Activated naive CD8-positive, alpha-beta T cell (primary cell): ENCODE measurements at regions not wholly inside any gene's neighbourhood (a gene's known extent, or its start where the extent isn't known, plus 50 kb on each side); places are given as distances from the start of the nearest gene placed in this dataset.

Experiments
- H3K27ac Mint-ChIP-seq: one replicate; pipeline ENCODE4 v1.8.0; 2021; ENCODE audit warnings: mixed read lengths
- H3K27me3 Mint-ChIP-seq: one replicate; pipeline ENCODE4 v1.8.0; 2021; ENCODE audit warnings: mixed read lengths
- H3K36me3 Mint-ChIP-seq: one replicate; pipeline ENCODE4 v1.8.0; 2021; ENCODE audit warnings: mixed read lengths
- H3K4me1 Mint-ChIP-seq: one replicate; pipeline ENCODE4 v1.8.0; 2021; ENCODE audit warnings: low read depth, mixed read lengths
- H3K4me3 Mint-ChIP-seq: one replicate; pipeline ENCODE4 v1.8.0; 2021; ENCODE audit warnings: mild to moderate bottlenecking, mixed read lengths
- H3K9me3 Mint-ChIP-seq: one replicate; pipeline ENCODE4 v1.8.0; 2021; ENCODE audit warnings: low read depth, mixed read lengths

DNA sequence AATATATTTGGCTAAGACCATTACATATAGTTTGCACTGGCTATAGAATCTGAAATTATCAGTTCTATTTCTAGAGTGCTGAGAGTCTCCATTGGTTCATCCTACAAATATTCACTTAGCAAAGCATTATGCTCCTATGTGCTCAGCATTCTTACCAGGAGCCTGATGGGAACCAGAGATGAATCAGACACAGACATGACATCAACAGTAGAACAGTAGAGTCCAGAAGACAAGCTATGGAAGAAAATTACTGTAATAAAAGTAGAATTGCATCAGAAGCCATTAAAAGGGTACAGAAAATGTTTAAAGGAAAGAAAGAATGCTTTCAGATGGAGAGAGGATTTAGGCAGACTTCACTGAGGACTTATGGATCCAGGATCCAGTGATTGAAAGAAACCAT lies 271.7 kb upstream of the SNX7 start:
- Mint-ChIP-seq H3K36me3 (no peaks in the 10 kb centered on the region), H3K4me1 (peaks cover 9% of the 10 kb centered on the region), H3K4me3 (no peak overlapping the region), H3K27ac (no peak overlapping the region), H3K9me3 (no peaks in the 10 kb centered on the region), H3K27me3 (no peaks in the 10 kb centered on the region)

DNA sequence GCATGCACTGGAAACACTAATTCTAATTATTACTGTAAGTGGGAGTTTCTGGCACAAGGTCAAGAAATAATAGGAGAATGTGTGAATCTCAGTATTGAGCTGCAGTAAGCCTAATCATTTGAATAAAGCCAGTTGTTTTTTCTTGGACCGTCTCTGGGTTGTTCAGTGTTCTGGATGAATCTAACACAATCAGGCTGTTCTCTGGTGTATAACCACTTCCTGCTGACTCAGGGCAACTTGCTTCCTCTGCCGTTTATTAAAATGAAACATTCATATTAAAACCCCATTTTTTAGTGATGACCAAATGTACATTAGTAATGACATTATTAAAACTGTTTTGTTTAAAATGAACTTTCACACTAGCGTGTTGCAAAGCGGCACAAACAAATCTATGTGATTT lies 273.1 kb upstream of the SNX7 start:
- Mint-ChIP-seq H3K36me3 (no peaks in the 10 kb centered on the region), H3K27ac (no peak overlapping the region), H3K4me1 (peaks cover 9% of the 10 kb centered on the region), H3K9me3 (no peaks in the 10 kb centered on the region), H3K4me3 (no peak overlapping the region), H3K27me3 (no peaks in the 10 kb centered on the region)

DNA sequence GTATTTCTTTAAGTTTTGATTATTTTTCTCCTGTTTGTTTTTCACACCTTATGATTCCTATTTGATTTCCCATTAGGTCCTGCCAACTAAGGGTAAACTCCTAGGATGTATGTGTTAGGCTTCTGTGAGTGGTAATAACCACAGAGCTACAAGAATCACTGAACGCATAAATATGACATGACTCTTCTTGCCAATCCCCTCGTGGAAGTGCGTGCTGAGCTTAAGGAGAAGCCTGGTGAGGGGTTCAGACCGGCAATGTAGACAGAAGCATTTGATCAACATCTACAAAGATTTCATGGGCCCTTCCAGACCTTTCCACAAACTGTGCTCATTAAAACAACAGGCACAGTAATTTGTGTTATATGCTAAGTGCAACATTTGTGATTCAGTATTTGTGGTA lies 273.8 kb upstream of the SNX7 start:
- Mint-ChIP-seq H3K27ac (no peak overlapping the region), H3K4me3 (no peak overlapping the region), H3K36me3 (no peaks in the 10 kb centered on the region), H3K27me3 (no peaks in the 10 kb centered on the region), H3K4me1 (peaks cover 9% of the 10 kb centered on the region), H3K9me3 (no peaks in the 10 kb centered on the region)

DNA sequence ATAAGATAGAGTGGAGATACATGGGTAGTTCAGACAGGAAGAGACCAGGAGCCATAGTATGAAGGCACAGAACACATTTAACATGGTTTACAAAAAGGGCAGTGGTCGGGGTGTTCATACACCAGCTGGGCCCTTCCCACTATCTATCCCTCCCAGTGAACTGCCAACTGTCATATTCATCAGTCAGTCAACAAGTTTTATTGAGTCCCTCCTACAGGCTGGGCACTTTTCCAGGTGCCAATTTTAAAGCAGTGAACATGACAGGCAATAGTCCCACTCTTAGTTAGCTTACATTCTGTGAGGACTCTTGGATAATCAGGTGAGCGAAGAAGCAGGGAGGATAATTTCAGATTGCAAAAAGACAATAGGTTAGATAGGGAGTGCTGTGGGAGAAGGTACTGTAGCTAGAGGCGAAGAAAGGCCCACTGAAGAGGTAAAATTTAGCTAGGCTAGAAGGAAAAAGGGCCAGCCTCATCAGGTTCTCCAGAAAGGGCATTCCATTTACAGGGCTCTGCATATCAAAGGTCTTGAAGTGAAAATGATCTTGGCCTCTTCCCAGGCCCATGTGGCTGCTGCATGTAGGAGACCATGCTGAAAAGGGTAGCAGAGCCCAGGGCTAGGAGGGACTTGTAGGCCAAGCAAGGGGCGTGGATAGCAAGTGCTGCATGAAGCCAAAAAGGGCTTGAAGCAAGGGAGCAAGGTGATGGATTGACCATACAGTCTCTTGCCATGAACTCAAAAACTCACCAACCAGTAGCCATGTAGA lies 274.7 kb upstream of the SNX7 start:
- H3K4me3 Mint-ChIP-seq: no peak overlapping the region
- no peaks in the 10 kb centered on the region for H3K27me3 Mint-ChIP-seq
- no peak overlapping the region for H3K27ac Mint-ChIP-seq
- H3K36me3 Mint-ChIP-seq: no peaks in the 10 kb centered on the region
- peaks cover 9% of the 10 kb centered on the region for H3K4me1 Mint-ChIP-seq
- H3K9me3 Mint-ChIP-seq: no peaks in the 10 kb centered on the region

DNA sequence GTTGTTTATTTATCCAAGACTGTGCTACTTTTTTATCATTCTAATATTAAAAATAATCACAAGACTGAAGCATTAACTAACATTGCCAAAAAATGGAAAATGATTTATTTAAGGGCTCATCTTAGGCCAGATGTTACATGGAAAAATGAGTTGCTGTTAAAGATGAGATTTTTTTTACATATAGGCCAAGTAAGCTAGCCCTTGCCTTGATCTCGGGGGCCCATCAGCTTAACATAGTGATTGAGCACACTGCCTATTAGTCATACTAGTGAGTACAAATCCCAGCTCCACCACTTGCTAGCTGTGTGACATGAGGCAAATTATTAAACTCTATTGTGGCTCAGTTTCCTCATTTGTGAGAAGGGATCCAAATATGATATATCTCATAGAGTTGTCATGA lies 275.9 kb upstream of the SNX7 start:
- no peak overlapping the region for H3K27ac Mint-ChIP-seq
- no peaks in the 10 kb centered on the region for H3K9me3 Mint-ChIP-seq
- no peaks in the 10 kb centered on the region for H3K27me3 Mint-ChIP-seq
- H3K4me3 Mint-ChIP-seq: no peak overlapping the region
- peaks cover 9% of the 10 kb centered on the region for H3K4me1 Mint-ChIP-seq
- no peaks in the 10 kb centered on the region for H3K36me3 Mint-ChIP-seq

DNA sequence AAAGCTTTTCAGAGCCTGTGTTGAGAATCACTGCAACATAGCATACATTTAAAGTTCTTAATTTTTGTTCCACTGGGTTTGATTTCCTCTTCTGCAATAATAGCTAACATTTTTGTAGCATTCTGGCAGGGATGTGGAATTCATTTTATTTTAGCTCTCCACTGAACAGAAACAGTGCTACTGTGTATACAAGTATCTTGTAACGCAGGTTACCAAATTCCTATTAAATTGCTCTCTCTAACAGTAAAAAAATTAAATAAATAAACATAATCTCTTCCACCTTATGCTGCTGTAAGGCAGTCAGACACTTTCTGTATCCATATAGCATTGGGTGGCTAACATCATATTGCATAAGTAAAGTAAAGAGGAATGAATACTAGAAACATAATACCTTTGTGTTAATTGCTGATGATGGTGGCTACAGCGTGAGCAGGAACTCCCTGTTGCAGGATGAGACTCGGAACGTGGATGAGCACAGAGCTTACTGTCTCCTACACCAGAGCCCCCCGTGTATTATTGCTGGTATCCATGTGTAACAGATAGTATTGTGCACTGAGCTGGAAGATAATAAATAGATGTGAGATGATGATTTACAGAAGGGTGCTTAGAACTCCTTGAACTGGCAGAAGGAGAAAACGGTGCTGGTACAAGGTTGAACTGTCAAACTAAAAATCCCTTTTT lies 276.9 kb upstream of the SNX7 start:
- Mint-ChIP-seq H3K36me3 (no peaks in the 10 kb centered on the region), H3K4me1 (peaks cover 9% of the 10 kb centered on the region), H3K4me3 (no peak overlapping the region), H3K27me3 (no peaks in the 10 kb centered on the region), H3K9me3 (no peaks in the 10 kb centered on the region), H3K27ac (no peak overlapping the region)

DNA sequence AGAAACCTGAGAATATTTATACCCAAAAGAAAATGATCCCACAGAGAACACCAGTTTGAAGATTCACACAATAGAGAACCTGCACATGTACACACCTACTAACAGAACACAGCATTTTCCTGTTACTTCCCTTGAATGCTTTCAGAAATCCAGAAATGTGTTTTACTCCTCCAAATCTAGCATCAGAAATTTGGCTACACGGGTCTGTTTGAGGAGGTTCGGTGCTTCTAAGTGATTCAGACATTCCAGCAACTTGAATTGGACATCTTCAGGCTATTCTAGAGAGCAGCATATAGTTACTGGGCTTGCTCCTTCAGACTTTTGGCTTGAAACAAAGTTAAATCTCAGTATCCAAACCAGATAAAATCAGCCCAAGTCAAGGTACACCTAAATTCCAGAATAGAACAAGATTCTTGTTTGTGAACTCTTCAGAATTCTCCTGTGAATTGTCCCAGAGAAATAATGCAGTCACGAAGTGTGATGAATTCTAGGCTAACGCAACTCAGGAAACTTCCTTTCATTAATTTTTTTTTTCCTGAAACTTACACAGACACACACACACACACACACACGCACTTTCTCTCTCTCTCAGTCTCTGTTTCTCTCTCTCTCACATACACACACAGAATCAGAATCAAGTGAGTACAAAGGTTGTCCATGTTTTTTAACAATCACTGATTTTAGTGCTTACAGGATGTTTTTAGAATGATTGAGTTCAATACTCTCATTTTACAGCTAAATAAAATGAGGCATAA lies 278.4 kb upstream of the SNX7 start:
- Mint-ChIP-seq H3K4me1 (peaks cover 4% of the 10 kb centered on the region), H3K36me3 (no peaks in the 10 kb centered on the region), H3K27ac (no peak overlapping the region), H3K4me3 (no peak overlapping the region), H3K27me3 (no peaks in the 10 kb centered on the region), H3K9me3 (no peaks in the 10 kb centered on the region)

DNA sequence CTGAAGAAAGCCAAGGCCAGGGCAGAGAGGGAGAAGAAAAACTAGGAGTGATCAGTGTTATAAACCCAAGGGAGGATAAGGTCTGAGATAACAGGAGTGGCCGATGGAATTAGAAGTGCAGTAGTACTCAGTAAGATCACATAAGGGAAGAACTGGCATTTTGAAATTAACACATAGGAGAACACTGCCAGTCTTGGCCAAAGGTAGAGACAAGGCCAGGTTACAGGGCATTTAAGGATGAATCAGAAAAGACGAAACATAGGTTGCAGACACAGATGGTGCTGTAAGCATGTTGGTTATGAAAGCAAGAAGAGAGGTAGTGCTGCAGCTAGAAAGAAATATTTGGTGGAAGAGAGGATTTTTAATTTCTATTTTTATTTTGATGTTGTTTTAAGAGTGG lies 278.9 kb upstream of the SNX7 start:
- Mint-ChIP-seq H3K4me3 (no peak overlapping the region), H3K27me3 (no peaks in the 10 kb centered on the region), H3K4me1 (no peaks in the 10 kb centered on the region), H3K9me3 (no peaks in the 10 kb centered on the region), H3K27ac (no peak overlapping the region), H3K36me3 (no peaks in the 10 kb centered on the region)

DNA sequence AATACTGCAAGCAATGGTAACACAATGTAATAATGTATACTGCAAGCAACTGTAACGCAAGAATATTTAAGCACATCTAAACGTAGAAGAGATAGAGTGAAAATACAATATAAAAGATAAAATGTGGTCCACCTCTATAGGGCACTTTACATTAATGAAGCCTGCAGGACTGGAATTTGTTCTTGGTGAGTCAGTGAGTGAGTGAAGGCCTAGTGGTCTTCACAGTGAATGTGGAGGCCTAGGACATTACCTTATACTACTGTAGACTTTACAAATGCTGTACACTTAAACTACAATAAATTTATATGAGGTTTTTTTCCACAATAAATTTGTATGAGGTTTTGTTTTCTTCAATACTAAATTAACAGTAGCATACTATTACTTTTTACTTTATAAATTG lies 287.4 kb upstream of the SNX7 start:
- H3K4me3 Mint-ChIP-seq: no peak overlapping the region
- H3K4me1 Mint-ChIP-seq: no peaks in the 10 kb centered on the region

DNA sequence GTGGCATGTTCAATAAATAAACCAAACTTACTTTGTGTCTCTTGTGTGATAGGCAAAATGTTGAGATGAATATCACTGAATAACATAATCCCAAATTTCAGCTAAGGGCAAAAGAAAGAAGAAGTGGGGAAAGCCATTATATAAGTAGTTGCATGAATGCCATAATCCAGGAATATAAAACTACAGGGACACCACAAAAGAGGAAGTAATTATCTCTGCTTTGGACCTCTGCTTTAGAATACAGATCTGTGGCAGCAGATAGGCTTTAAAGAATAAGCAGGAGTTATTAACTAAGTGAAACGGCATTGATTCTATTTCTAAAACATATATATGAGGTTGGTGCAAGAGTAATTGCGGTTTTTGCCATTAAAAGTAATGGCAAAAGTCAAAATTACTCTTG lies 288.5 kb upstream of the SNX7 start:
- no peak overlapping the region for H3K27ac Mint-ChIP-seq
- no peaks in the 10 kb centered on the region for H3K9me3 Mint-ChIP-seq
- H3K4me3 Mint-ChIP-seq: no peak overlapping the region
- no peaks in the 10 kb centered on the region for H3K4me1 Mint-ChIP-seq
- no peaks in the 10 kb centered on the region for H3K36me3 Mint-ChIP-seq
- no peaks in the 10 kb centered on the region for H3K27me3 Mint-ChIP-seq

More for the DNA sequence above, 287.4 kb upstream of the SNX7 start:
- H3K36me3 Mint-ChIP-seq: no peaks in the 10 kb centered on the region
- no peak overlapping the region for H3K27ac Mint-ChIP-seq
- H3K9me3 Mint-ChIP-seq: no peaks in the 10 kb centered on the region
- H3K27me3 Mint-ChIP-seq: no peaks in the 10 kb centered on the region

DNA sequence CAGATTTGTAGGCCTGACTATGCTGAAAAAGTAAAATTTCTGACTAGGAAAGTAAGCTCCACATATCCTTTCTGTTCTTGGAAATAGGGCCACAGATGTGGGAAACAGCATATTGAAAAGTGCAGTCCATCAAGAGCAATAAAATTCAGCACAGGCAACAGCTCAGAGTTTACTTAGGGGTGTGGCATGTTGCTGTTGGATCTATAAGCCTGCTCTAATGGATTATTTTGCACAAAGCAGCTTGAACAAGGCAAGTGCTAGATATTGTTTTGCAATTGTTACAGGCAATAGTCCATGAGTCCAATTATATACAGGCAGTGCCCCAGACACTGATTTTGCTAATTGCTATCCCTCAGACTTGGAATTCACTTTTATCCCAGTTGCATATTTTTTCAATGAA lies 289.8 kb upstream of the SNX7 start:
- no peaks in the 10 kb centered on the region for H3K36me3 Mint-ChIP-seq
- no peaks in the 10 kb centered on the region for H3K27me3 Mint-ChIP-seq
- H3K9me3 Mint-ChIP-seq: no peaks in the 10 kb centered on the region
- H3K27ac Mint-ChIP-seq: no peak overlapping the region
- no peak overlapping the region for H3K4me3 Mint-ChIP-seq
- no peaks in the 10 kb centered on the region for H3K4me1 Mint-ChIP-seq

DNA sequence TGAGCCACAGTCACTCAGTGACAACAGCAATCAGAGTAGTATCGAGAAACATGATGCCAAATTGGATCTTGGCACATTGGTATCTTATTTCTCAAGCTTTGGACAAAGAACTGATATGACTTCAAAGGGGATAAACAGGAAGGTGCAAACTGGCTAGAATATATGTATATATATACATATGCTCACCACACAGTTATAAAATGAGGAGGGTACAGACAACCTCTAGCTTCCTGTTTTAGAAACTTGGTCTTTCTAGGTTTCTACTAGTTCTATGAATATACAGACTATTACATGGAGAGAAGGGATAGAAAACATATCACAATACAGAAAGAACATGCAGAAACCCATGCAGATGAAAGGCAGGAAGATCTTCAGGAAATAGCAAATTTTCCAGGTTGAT lies 292.1 kb upstream of the SNX7 start:
- Mint-ChIP-seq H3K4me1 (no peaks in the 10 kb centered on the region), H3K27ac (no peak overlapping the region), H3K4me3 (no peak overlapping the region), H3K36me3 (no peaks in the 10 kb centered on the region), H3K27me3 (no peaks in the 10 kb centered on the region), H3K9me3 (no peaks in the 10 kb centered on the region)

DNA sequence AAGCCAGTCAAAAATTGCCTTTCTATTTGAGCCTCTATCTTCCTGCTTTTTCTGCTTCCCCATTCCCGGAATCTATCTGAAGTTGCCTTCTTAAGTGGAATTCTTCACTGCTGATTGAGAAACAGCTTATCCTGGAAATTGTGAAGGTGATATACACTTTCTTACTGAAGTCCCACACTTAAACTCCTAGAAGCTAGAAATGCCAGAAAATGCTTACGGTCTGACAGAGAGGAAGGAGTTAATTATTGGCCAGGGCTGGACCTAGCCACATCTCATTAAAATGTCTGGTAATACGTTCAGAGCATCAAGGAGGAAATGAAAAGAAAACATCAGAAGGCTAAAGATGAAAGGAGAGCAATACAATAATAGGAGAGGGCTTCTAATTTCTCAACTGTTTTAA lies 292.5 kb upstream of the SNX7 start:
- H3K36me3 Mint-ChIP-seq: no peaks in the 10 kb centered on the region
- no peaks in the 10 kb centered on the region for H3K9me3 Mint-ChIP-seq
- H3K4me3 Mint-ChIP-seq: no peak overlapping the region
- no peak overlapping the region for H3K27ac Mint-ChIP-seq
- H3K27me3 Mint-ChIP-seq: no peaks in the 10 kb centered on the region
- H3K4me1 Mint-ChIP-seq: no peaks in the 10 kb centered on the region

DNA sequence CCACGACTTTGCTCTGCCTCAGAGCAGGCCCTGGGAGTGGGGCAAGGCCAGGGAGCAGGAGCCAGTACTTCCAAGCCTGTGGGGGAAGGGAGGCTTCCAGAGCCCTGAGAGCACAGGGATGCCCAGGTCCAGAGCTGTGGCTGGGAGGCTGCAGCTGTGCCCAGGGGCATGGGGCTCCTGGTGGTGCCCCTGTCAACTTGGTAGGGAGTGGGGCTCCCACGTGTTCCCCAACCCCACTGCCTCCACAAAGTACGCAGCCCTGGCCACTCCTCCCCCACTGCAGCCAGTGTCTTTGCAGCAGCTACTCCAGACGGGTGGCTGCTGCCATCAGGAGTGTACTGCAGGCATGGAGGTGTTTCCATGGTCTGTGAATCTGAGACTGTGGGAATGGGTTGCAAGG lies 294.1 kb upstream of the SNX7 start:
- Mint-ChIP-seq H3K4me1 (no peaks in the 10 kb centered on the region), H3K27me3 (no peaks in the 10 kb centered on the region), H3K4me3 (no peak overlapping the region), H3K9me3 (no peaks in the 10 kb centered on the region), H3K27ac (no peak overlapping the region), H3K36me3 (no peaks in the 10 kb centered on the region)

DNA sequence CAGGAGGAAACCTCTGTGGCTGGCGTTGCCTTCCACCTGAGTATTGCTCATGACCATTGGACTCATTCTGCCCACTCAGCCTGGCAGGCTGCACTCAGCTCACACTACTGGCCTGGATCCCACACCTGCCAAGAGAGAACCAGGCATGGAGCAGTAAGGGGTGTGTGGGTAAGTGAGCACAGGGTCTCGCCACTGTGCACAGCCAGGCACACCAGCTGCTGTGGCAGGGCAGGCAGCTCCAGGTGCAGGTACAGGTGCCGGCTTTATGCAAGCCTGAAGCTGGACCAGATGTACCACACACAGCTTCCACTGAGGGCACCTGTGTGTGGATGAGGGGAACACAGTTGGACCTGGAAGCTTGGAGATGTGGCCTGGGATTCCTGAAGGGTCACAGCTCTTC lies 295.2 kb upstream of the SNX7 start:
- no peaks in the 10 kb centered on the region for H3K9me3 Mint-ChIP-seq
- no peak overlapping the region for H3K27ac Mint-ChIP-seq
- no peaks in the 10 kb centered on the region for H3K27me3 Mint-ChIP-seq
- no peak overlapping the region for H3K4me3 Mint-ChIP-seq
- H3K36me3 Mint-ChIP-seq: no peaks in the 10 kb centered on the region
- H3K4me1 Mint-ChIP-seq: no peaks in the 10 kb centered on the region
